ENCODE measurements at regions not wholly inside any gene's neighbourhood (a gene's known extent, or its start where the extent isn't known, plus 50 kb on each side); places are given as distances from the start of the nearest gene placed in this dataset.

DNA sequence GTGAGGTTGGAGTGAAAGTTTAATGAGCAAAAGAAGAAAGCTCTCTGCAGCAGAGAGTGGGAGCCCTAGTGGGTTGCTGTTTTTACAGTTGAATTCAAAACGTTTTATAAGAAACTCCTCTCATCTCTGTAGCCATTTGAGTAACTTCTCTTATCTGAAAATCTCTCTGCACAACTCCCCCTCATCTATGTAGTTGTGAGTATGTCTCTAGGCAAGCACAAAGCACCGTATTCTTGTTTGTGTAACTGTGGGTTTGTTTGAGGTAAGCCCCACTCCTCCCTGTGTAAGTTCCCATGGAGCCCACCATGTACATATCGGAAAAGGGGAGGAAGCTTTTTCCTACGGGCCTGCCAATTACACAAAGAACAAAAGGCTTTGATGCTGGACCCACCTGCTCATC is 56.5 kb upstream of the GOLGA6L2 start:
- no peaks in the 10 kb centered on the region for H3K4me1 ChIP-seq (ENCODE audit: control insufficient read depth in 4 of 4, insufficient read depth in 4 of 4, low read length in 3 of 4)
- no peak overlapping the region for H3K4me3 ChIP-seq (ENCODE audit: low read depth in 1 of 3, low read length in 3 of 3)
- peaks cover 0 to 4% (median 1%) of the 10 kb centered on the region in 4 donors for H3K9me3 ChIP-seq (ENCODE audit: control insufficient read depth in 4 of 4, low read length in 3 of 4)
- no peaks in the 10 kb centered on the region for H3K36me3 ChIP-seq (ENCODE audit: control insufficient read depth in 4 of 4, insufficient read depth in 3 of 4, low read depth in 1 of 4, low read length in 3 of 4)
- no peak overlapping the region for H3K27ac ChIP-seq (ENCODE audit: low read depth in 1 of 2, low read length in 2 of 2)
- H3K9ac ChIP-seq (ENCODE audit: low read depth in 1 of 2, low read length in 2 of 2) = no peak overlapping the region
- DNase-seq (ENCODE audit: low spot score) = no peak
- no peaks in the 10 kb centered on the region for H3K27me3 ChIP-seq (ENCODE audit: control insufficient read depth in 4 of 4, insufficient read depth in 4 of 4, low read length in 3 of 4)
- no peak for TF ChIP-seq TAF1 (conservative IDR thresholded peaks at IDR 0.05)
- no peak for TF ChIP-seq HNF4A (conservative IDR thresholded peaks at IDR 0.05)
- TF ChIP-seq, protein P1, sequence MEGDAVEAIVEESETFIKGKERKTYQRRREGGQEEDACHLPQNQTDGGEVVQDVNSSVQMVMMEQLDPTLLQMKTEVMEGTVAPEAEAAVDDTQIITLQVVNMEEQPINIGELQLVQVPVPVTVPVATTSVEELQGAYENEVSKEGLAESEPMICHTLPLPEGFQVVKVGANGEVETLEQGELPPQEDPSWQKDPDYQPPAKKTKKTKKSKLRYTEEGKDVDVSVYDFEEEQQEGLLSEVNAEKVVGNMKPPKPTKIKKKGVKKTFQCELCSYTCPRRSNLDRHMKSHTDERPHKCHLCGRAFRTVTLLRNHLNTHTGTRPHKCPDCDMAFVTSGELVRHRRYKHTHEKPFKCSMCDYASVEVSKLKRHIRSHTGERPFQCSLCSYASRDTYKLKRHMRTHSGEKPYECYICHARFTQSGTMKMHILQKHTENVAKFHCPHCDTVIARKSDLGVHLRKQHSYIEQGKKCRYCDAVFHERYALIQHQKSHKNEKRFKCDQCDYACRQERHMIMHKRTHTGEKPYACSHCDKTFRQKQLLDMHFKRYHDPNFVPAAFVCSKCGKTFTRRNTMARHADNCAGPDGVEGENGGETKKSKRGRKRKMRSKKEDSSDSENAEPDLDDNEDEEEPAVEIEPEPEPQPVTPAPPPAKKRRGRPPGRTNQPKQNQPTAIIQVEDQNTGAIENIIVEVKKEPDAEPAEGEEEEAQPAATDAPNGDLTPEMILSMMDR (IDR thresholded peaks at IDR 0.05; ENCODE audit: low read depth, low read length, missing input control) = no peak
- TF ChIP-seq YY1 (IDR thresholded peaks at IDR 0.05) = no peak
- no peak for TF ChIP-seq FOXA2 (IDR thresholded peaks at IDR 0.05)
- TF ChIP-seq HNF4G (IDR thresholded peaks at IDR 0.05) = no peak
- no peak for TF ChIP-seq MAX (IDR thresholded peaks at IDR 0.05)
- no peak for TF ChIP-seq EGR1 (IDR thresholded peaks at IDR 0.05; ENCODE audit: low read depth in 2 of 2)
- TF ChIP-seq JUND (IDR thresholded peaks at IDR 0.05) = no peak
- TF ChIP-seq SP1 (IDR thresholded peaks at IDR 0.05) = no peak
- no peak for TF ChIP-seq ATF3 (IDR thresholded peaks at IDR 0.05)
- TF ChIP-seq RAD21 (IDR thresholded peaks at IDR 0.05) = no peak
- no peak for TF ChIP-seq GABPA (IDR thresholded peaks at IDR 0.05 in 1 of 2, conservative IDR thresholded peaks at IDR 0.05 in 1 of 2)
- no peak for TF ChIP-seq RXRA (IDR thresholded peaks at IDR 0.05)
- no peak for TF ChIP-seq ZBTB33 (IDR thresholded peaks at IDR 0.05)
- TF ChIP-seq REST (IDR thresholded peaks at IDR 0.05) = no peak
- no peak for TF ChIP-seq FOXA1 (IDR thresholded peaks at IDR 0.05)
- no peak for TF ChIP-seq NR2F2 (IDR thresholded peaks at IDR 0.05)
- WGBS = 38% methylated on average over 4 of the region's 4 CpGs

Data from liver (tissue), 8 donors.